Coronary artery (tissue), 2 donors: ENCODE measurements at regions not wholly inside any gene's neighbourhood (a gene's known extent, or its start where the extent isn't known, plus 50 kb on each side); places are given as distances from the start of the nearest gene placed in this dataset.

ENCODE experiments used
- DNase-seq: peaks from one replicate; pipeline ENCODE4 v3.0.0-alpha.2; 2017; ENCODE audit warnings: low spot score
- H3K27ac ChIP-seq, 2 donors: fragments of 200-600 bp; sonication (generic); one replicate each; pipeline ENCODE4 v1.5.1; 2016 to 2019
- H3K4me3 ChIP-seq: fragments of 200-600 bp; sonication (generic); 2 replicates; pipeline ENCODE4 v1.5.1; 2016; ENCODE audit warnings: mild to moderate bottlenecking, moderate library complexity
- CTCF ChIP-seq: fragments of 200-600 bp; sonication (generic); IDR thresholded peaks from one replicate; pipeline ENCODE4 v1.5.1; 2019; ENCODE audit warnings: antibody characterized with exemption

- no peak for DNase-seq
- H3K27ac ChIP-seq, result no peak overlapping the region
- no peak for TF ChIP-seq CTCF
- no peak overlapping the region for H3K4me3 ChIP-seq
Measured at GRCh38 chr11:91608677-91609076, 615.9 kb upstream of the FAT3 start.

GRCh38 chr11:91596111-91596510 is 628.5 kb upstream of the FAT3 start:
- Histone ChIP-seq H3K4me3 (no peak overlapping the region), H3K27ac (no peak overlapping the region)
- no peak for TF ChIP-seq CTCF
- DNase-seq, result no peak

- H3K27ac ChIP-seq, result no peak overlapping the region
- DNase-seq, result no peak
- no peak for TF ChIP-seq CTCF
Measured at GRCh38 chr11:91591021-91591420, 633.6 kb upstream of the FAT3 start.

DNA sequence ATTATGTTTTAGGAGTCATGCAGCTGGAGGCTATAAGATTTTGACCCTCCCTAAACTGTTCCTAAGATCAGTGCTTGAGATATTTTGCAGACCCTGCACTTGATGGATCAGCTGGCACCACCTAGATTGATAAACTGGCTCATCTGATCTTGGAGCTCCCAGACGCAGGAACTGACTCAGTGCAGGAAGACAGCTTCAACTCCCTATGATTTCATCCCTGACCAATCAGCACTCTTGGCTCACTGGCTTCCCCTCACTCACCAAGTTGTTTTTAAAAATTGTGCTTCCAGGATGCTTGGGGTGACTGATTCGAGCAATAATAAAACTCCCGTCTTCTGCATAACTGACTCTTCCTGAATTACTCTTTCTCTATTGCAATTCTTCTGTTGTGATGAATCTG is 637.5 kb upstream of the FAT3 start:
- no peak for TF ChIP-seq CTCF
- Histone ChIP-seq H3K27ac (no peak overlapping the region), H3K4me3 (no peak overlapping the region)
- DNase-seq, result no peak

More at GRCh38 chr11:91591021-91591420, 633.6 kb upstream of the FAT3 start:
- no peak overlapping the region for H3K4me3 ChIP-seq

GRCh38 chr11:91585035-91585801 is 639.4 kb upstream of the FAT3 start:
- DNase-seq, result no peak
- Histone ChIP-seq H3K4me3 (no peak overlapping the region), H3K27ac (no peak overlapping the region)

GRCh38 chr11:91563176-91563575 is 661.4 kb upstream of the FAT3 start:
- no peak for TF ChIP-seq CTCF
- H3K4me3 ChIP-seq, result no peak overlapping the region
- DNase-seq, result no peak
- no peak overlapping the region for H3K27ac ChIP-seq

More at GRCh38 chr11:91585035-91585801, 639.4 kb upstream of the FAT3 start:
- TF ChIP-seq CTCF, result no peak

- DNase-seq, result no peak
- TF ChIP-seq CTCF, result no peak
- H3K4me3 ChIP-seq, result no peak overlapping the region
- no peak overlapping the region for H3K27ac ChIP-seq
Measured at GRCh38 chr11:91560434-91560833, 664.2 kb upstream of the FAT3 start.
